HAP-1 (cell line): ENCODE measurements at regions not wholly inside any gene's neighbourhood (a gene's known extent, or its start where the extent isn't known, plus 50 kb on each side); places are given as distances from the start of the nearest gene placed in this dataset.
"Not testable (repeated sequence)": the region's sequence is repeated elsewhere in the genome, so short reads cannot be mapped to it uniquely, and the experiment has no call there.

Experiments
- DNase-seq, 2 experiments: peaks; one replicate each; pipeline ENCODE4 v3.0.0-alpha.2; 2016 to 2020; ENCODE audit warnings: low spot score in 2 of 2
- H3K27me3 ChIP-seq: fragments of 250-450 bp; sonication (Bioruptor Pico); 2 replicates; pipeline ENCODE4 v1.5.1; 2020; ENCODE audit warnings: low read depth, mild to moderate bottlenecking, moderate library complexity
- H3K36me3 ChIP-seq: fragments of 250-450 bp; sonication (Bioruptor Pico); replicated peaks from 2 replicates; pipeline ENCODE4 v1.5.1; 2020; ENCODE audit warnings: mild to moderate bottlenecking
- H3K4me1 ChIP-seq: fragments of 250-450 bp; sonication (Bioruptor Pico); 2 replicates; pipeline ENCODE4 v1.5.1; 2020; ENCODE audit warnings: mild to moderate bottlenecking
- H3K4me3 ChIP-seq: fragments of 250-450 bp; sonication (Bioruptor Pico); 2 replicates; pipeline ENCODE4 v1.5.1; 2020; ENCODE audit warnings: mild to moderate bottlenecking, moderate library complexity
- H3K9me3 ChIP-seq: fragments of 250-450 bp; sonication (Bioruptor Pico); 2 replicates; pipeline ENCODE4 v1.5.1; 2020; ENCODE audit warnings: mild to moderate bottlenecking, moderate library complexity
- in situ Hi-C: fragments of 300-500 bp; cut with MboI; formaldehyde crosslinking; loops from 3 replicates; pipeline ENCODE4 v1.14.3; 2020; ENCODE audit warnings: low sequenced_read_pairs, inconsistent platforms, mixed read lengths

- H3K27me3 ChIP-seq, result no peaks in the 10 kb centered on the region
- in situ Hi-C loops, result no loop called here
- H3K4me3 ChIP-seq, result no peak overlapping the region
- no peaks in the 10 kb centered on the region for H3K36me3 ChIP-seq
- no peak for DNase-seq
- H3K4me1 ChIP-seq, result no peaks in the 10 kb centered on the region
- H3K9me3 ChIP-seq, result no peaks in the 10 kb centered on the region
These were observed 543.8 kb upstream of the DIAPH2 start for GRCh38 chrX:96140796-96141195.

- Histone ChIP-seq H3K4me1 (no peaks in the 10 kb centered on the region), H3K4me3 (no peak overlapping the region), H3K36me3 (no peaks in the 10 kb centered on the region), H3K27me3 (no peaks in the 10 kb centered on the region), H3K9me3 (no peaks in the 10 kb centered on the region)
- in situ Hi-C loops, result no loop called here
- no peak for DNase-seq
These were observed 537.0 kb upstream of the DIAPH2 start for GRCh38 chrX:96147681-96148080.

GRCh38 chrX:96170626-96171025 is 514.0 kb upstream of the DIAPH2 start:
- Histone ChIP-seq H3K36me3 (no peaks in the 10 kb centered on the region), H3K4me1 (no peaks in the 10 kb centered on the region), H3K4me3 (no peak overlapping the region), H3K27me3 (no peaks in the 10 kb centered on the region), H3K9me3 (no peaks in the 10 kb centered on the region)
- DNase-seq, result no peak
- in situ Hi-C loops, result no loop called here

DNA sequence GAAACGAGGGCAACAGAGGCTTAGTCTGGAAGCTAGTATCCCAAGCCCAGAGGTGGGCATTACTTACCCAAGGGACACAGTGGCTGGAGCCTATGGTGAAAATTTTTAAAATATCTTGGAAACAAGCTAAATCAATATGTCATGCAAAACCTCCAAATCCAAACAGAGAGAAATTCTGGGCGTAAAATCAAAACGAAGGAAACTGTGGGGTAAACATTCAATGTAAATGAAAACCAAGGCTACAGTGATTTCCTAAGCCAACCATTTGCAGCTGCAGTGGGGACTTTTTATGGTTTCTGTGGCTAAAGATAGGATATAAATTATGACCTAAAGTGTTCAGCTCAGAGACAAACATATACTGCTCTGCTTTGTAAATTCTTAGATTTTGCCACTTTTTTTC is 507.7 kb upstream of the DIAPH2 start:
- Histone ChIP-seq H3K9me3 (no peaks in the 10 kb centered on the region), H3K36me3 (no peaks in the 10 kb centered on the region), H3K27me3 (no peaks in the 10 kb centered on the region), H3K4me3 (no peak overlapping the region), H3K4me1 (peaks cover 12% of the 10 kb centered on the region)
- in situ Hi-C loops, result loop anchor here (25.0 kb wide), 2 partner anchors 415 to 665 kb away; no protein-coding TSS in a partner anchor
- DNase-seq, result no peak

GRCh38 chrX:96181605-96182004 is 503.0 kb upstream of the DIAPH2 start:
- H3K4me3 ChIP-seq, result no peak overlapping the region
- peak; percentile 31 to 34 for DNase-seq
- H3K36me3 ChIP-seq, result no peaks in the 10 kb centered on the region
- H3K27me3 ChIP-seq, result no peaks in the 10 kb centered on the region
- in situ Hi-C loops, result loop anchor here (25.0 kb wide), 2 partner anchors 419 to 669 kb away; no protein-coding TSS in a partner anchor
- peaks cover 16% of the 10 kb centered on the region for H3K4me1 ChIP-seq
- H3K9me3 ChIP-seq, result no peaks in the 10 kb centered on the region

GRCh38 chrX:96182366-96182765 is 502.3 kb upstream of the DIAPH2 start:
- DNase-seq, result peak; percentile 75 to 83
- in situ Hi-C loops, result loop anchor here (25.0 kb wide), 2 partner anchors 420 to 670 kb away; no protein-coding TSS in a partner anchor

GRCh38 chrX:96183391-96183790 is 501.3 kb upstream of the DIAPH2 start:
- no peaks in the 10 kb centered on the region for H3K36me3 ChIP-seq
- H3K9me3 ChIP-seq, result no peaks in the 10 kb centered on the region
- H3K4me3 ChIP-seq, result no peak overlapping the region
- no peak for DNase-seq
- no peaks in the 10 kb centered on the region for H3K27me3 ChIP-seq
- H3K4me1 ChIP-seq, result peaks cover 16% of the 10 kb centered on the region
- in situ Hi-C loops, result loop anchor here (25.0 kb wide), 2 partner anchors 421 to 671 kb away; no protein-coding TSS in a partner anchor

More at GRCh38 chrX:96182366-96182765, 502.3 kb upstream of the DIAPH2 start:
- no peaks in the 10 kb centered on the region for H3K9me3 ChIP-seq
- no peaks in the 10 kb centered on the region for H3K27me3 ChIP-seq
- H3K4me3 ChIP-seq, result no peak overlapping the region
- H3K4me1 ChIP-seq, result peaks cover 16% of the 10 kb centered on the region
- H3K36me3 ChIP-seq, result no peaks in the 10 kb centered on the region

DNA sequence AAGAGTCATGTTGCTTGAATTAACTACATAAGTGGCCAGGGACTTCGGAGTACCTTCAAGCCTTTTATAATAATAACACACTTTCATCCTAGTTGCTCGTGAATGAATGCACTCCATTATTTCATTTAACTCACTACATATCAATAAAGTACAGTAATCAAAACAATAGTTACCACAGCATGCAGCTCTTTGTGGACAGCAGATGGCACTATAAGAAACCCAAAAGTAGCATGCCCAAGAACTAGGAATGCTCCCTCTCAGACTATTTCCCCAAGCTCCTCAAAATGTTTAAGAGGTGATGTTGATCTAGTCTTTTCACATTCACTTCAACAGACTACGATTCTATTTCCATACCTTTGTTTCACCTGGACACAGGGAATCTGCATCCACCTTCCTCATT is 500.8 kb upstream of the DIAPH2 start:
- in situ Hi-C loops, result loop anchor here (25.0 kb wide), 2 partner anchors 422 to 672 kb away; no protein-coding TSS in a partner anchor
- no peaks in the 10 kb centered on the region for H3K27me3 ChIP-seq
- no peak overlapping the region for H3K4me3 ChIP-seq
- no peaks in the 10 kb centered on the region for H3K36me3 ChIP-seq
- peak in 1 of 2 experiments; percentile 46 for DNase-seq
- H3K9me3 ChIP-seq, result no peaks in the 10 kb centered on the region
- peaks cover 16% of the 10 kb centered on the region for H3K4me1 ChIP-seq

GRCh38 chrX:96204928-96205327 is 479.7 kb upstream of the DIAPH2 start:
- H3K4me1 ChIP-seq, result no peaks in the 10 kb centered on the region
- in situ Hi-C loops, result no loop called here
- no peak overlapping the region for H3K4me3 ChIP-seq
- no peaks in the 10 kb centered on the region for H3K27me3 ChIP-seq
- no peak for DNase-seq
- H3K9me3 ChIP-seq, result no peaks in the 10 kb centered on the region
- no peaks in the 10 kb centered on the region for H3K36me3 ChIP-seq

GRCh38 chrX:96211953-96212352 is 472.7 kb upstream of the DIAPH2 start:
- in situ Hi-C loops, result no loop called here
- no peaks in the 10 kb centered on the region for H3K27me3 ChIP-seq
- no peak for DNase-seq
- no peaks in the 10 kb centered on the region for H3K36me3 ChIP-seq
- H3K9me3 ChIP-seq, result peaks cover 3% of the 10 kb centered on the region; the same call in 1 of the 2 replicates
- H3K4me3 ChIP-seq, result no peak overlapping the region
- H3K4me1 ChIP-seq, result no peaks in the 10 kb centered on the region

GRCh38 chrX:96214681-96215080 is 470.0 kb upstream of the DIAPH2 start:
- H3K27me3 ChIP-seq, H3K9me3 ChIP-seq, H3K4me3 ChIP-seq, in situ Hi-C loops, H3K36me3 ChIP-seq, H3K4me1 ChIP-seq, DNase-seq: not testable (repeated sequence)

DNA sequence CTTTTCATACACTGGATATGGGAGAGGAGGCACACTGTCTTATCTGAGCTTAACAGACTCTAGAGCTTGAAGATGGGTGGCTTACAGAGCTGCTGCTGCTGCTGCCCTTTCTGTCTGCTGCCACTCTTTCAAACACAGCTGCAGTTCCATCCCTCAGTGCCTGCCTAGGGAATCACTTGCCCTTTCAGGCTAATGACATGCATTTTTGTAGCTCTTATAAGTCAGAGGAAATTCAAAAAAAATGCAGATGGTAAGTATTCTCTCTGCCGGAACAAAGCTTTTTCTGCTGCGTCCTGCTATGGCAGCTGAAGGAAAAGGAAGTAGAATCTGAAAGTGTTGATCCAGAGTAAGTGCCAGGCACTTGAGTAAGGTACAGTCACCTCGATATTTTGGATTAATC is 460.4 kb upstream of the DIAPH2 start:
- in situ Hi-C loops, result no loop called here
- no peak for DNase-seq
- H3K27me3 ChIP-seq, result no peaks in the 10 kb centered on the region
- no peaks in the 10 kb centered on the region for H3K4me1 ChIP-seq
- H3K9me3 ChIP-seq, result no peaks in the 10 kb centered on the region
- H3K36me3 ChIP-seq, result no peaks in the 10 kb centered on the region
- no peak overlapping the region for H3K4me3 ChIP-seq

- peak in 1 of 2 experiments; percentile 39 for DNase-seq
- Histone ChIP-seq H3K27me3 (no peaks in the 10 kb centered on the region), H3K4me3 (no peak overlapping the region), H3K36me3 (no peaks in the 10 kb centered on the region), H3K9me3 (no peaks in the 10 kb centered on the region), H3K4me1 (no peaks in the 10 kb centered on the region)
- in situ Hi-C loops, result no loop called here
These were observed 439.7 kb upstream of the DIAPH2 start for GRCh38 chrX:96244955-96245354.

DNA sequence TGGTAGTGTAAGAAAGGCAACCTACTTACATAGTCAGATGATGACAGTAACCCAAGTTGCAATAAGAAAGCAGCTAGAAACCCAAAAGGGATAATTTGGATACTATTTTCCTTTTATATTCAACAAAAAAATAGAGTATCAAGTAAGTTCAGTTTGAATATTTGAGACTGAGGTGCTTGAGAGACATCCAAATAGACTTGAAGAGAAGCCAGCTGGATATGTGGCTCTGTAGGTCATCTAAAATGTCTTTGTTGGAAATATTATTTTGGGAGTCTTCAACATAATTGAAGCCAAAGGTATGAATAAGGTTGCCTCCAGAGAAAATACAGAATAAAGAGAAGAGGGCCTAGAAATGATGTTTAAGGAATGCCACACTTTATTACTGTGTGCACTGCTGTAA is 438.2 kb upstream of the DIAPH2 start:
- in situ Hi-C loops, result no loop called here
- DNase-seq, result no peak
- H3K9me3 ChIP-seq, result no peaks in the 10 kb centered on the region
- H3K27me3 ChIP-seq, result no peaks in the 10 kb centered on the region
- H3K36me3 ChIP-seq, result no peaks in the 10 kb centered on the region
- H3K4me1 ChIP-seq, result no peaks in the 10 kb centered on the region
- no peak overlapping the region for H3K4me3 ChIP-seq
